ENCODE measurements at regions not wholly inside any gene's neighbourhood (a gene's known extent, or its start where the extent isn't known, plus 50 kb on each side); places are given as distances from the start of the nearest gene placed in this dataset.

DNA sequence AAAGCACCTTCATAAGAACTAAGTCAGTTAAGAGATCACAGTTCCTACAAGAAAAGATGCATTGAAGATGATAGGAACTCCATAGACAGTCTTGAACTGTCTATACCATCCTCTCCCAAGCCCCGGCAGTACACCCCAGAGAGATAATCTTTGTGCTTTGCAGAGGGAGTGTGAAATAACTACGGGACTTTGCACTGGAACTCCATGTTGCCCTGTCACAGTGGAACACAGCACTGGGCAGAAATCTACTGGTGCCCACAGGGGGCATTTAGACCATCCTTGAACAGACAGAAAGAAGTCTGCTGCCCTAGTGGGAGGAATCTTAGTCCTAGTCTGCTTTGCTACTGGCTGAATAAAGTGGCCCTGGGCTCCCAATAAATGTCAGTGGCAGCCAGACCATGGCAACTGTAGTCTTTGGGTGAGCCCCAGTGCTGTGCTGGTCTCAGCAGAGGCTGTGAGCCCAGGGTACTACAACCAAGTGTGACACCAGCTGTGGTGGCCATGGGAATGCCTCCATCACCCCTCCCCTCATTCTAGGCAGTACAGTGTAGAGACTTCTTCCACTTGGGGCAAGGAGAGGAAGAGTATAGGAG lies 107.7 kb upstream of the TMEM168 start:
- Mint-ChIP-seq H3K9me3 (peaks cover 34% of the 10 kb centered on the region), H3K4me1 (peaks cover 6% of the 10 kb centered on the region), H3K27me3 (ENCODE audit: low read depth) (no peaks in the 10 kb centered on the region; the same call in 1 of the 2 replicates), H3K36me3 (peaks cover 43% of the 10 kb centered on the region), H3K4me3 (no peak overlapping the region), H3K27ac (no peak overlapping the region)
- ChIA-PET POLR2A (no interaction called here), CTCF (interaction anchor here (1.4 kb wide), 1 partner anchor 8 kb away, joined by 4 read pairs; no protein-coding TSS in a partner anchor)
- ATAC-seq (peak; percentile 32; the same call in 1 of the 2 replicates), DNase-seq (ENCODE audit: low spot score) (no peak)
- TF ChIP-seq RELA (CRISPR knock-in tag; IDR thresholded peaks at IDR 0.05; ENCODE audit: borderline replicate concordance) (no peak), AFF4 (CRISPR knock-in tag; IDR thresholded peaks at IDR 0.05; ENCODE audit: borderline replicate concordance) (no peak), SP1 (CRISPR knock-in tag; conservative IDR thresholded peaks at IDR 0.05) (no peak), ARID4B (CRISPR knock-in tag; IDR thresholded peaks at IDR 0.05; ENCODE audit: borderline replicate concordance) (no peak), FOXK1 (CRISPR knock-in tag; IDR thresholded peaks at IDR 0.05) (no peak), FOXP1 (CRISPR knock-in tag; IDR thresholded peaks at IDR 0.05; ENCODE audit: borderline replicate concordance) (no peak), GTF2I (CRISPR knock-in tag; conservative IDR thresholded peaks at IDR 0.05) (no peak)
- TF ChIP-seq, protein P1, sequence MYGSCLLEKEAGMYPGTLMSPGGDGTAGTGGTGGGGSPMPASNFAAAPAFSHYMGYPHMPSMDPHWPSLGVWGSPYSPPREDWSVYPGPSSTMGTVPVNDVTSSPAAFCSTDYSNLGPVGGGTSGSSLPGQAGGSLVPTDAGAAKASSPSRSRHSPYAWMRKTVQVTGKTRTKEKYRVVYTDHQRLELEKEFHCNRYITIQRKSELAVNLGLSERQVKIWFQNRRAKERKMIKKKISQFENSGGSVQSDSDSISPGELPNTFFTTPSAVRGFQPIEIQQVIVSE (CRISPR knock-in tag; IDR thresholded peaks at IDR 0.05; ENCODE audit: borderline replicate concordance), result no peak
- TF ChIP-seq, protein P2, sequence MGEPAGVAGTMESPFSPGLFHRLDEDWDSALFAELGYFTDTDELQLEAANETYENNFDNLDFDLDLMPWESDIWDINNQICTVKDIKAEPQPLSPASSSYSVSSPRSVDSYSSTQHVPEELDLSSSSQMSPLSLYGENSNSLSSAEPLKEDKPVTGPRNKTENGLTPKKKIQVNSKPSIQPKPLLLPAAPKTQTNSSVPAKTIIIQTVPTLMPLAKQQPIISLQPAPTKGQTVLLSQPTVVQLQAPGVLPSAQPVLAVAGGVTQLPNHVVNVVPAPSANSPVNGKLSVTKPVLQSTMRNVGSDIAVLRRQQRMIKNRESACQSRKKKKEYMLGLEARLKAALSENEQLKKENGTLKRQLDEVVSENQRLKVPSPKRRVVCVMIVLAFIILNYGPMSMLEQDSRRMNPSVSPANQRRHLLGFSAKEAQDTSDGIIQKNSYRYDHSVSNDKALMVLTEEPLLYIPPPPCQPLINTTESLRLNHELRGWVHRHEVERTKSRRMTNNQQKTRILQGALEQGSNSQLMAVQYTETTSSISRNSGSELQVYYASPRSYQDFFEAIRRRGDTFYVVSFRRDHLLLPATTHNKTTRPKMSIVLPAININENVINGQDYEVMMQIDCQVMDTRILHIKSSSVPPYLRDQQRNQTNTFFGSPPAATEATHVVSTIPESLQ (CRISPR knock-in tag; IDR thresholded peaks at IDR 0.05), result no peak
- TF ChIP-seq, protein P3, sequence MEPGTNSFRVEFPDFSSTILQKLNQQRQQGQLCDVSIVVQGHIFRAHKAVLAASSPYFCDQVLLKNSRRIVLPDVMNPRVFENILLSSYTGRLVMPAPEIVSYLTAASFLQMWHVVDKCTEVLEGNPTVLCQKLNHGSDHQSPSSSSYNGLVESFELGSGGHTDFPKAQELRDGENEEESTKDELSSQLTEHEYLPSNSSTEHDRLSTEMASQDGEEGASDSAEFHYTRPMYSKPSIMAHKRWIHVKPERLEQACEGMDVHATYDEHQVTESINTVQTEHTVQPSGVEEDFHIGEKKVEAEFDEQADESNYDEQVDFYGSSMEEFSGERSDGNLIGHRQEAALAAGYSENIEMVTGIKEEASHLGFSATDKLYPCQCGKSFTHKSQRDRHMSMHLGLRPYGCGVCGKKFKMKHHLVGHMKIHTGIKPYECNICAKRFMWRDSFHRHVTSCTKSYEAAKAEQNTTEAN (CRISPR knock-in tag; IDR thresholded peaks at IDR 0.05), result no peak
- TF ChIP-seq, protein P4, sequence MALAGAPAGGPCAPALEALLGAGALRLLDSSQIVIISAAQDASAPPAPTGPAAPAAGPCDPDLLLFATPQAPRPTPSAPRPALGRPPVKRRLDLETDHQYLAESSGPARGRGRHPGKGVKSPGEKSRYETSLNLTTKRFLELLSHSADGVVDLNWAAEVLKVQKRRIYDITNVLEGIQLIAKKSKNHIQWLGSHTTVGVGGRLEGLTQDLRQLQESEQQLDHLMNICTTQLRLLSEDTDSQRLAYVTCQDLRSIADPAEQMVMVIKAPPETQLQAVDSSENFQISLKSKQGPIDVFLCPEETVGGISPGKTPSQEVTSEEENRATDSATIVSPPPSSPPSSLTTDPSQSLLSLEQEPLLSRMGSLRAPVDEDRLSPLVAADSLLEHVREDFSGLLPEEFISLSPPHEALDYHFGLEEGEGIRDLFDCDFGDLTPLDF (CRISPR knock-in tag; IDR thresholded peaks at IDR 0.05), result no peak
- TF ChIP-seq, protein P5, sequence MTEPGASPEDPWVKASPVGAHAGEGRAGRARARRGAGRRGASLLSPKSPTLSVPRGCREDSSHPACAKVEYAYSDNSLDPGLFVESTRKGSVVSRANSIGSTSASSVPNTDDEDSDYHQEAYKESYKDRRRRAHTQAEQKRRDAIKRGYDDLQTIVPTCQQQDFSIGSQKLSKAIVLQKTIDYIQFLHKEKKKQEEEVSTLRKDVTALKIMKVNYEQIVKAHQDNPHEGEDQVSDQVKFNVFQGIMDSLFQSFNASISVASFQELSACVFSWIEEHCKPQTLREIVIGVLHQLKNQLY (CRISPR knock-in tag; IDR thresholded peaks at IDR 0.05), result no peak

Measured in WTC11 (cell line).